ENCODE measurements at regions not wholly inside any gene's neighbourhood (a gene's known extent, or its start where the extent isn't known, plus 50 kb on each side); places are given as distances from the start of the nearest gene placed in this dataset.

GRCh38 chr10:129114588-129114987 is 352.5 kb upstream of the MGMT start:
- intact Hi-C loops (cut with DNase I): no loop called here
- DNase-seq (no peak), ATAC-seq (no peak)
- H3K4me1 ChIP-seq: no peaks in the 10 kb centered on the region
- no peak overlapping the region for H3K4me3 ChIP-seq
- no peak overlapping the region for H3K27ac ChIP-seq
- no peaks in the 10 kb centered on the region for H3K9me3 ChIP-seq
- WGBS, 4 donors: 66 to 77% (median 72%) methylated on average over 10 of the region's 10 CpGs
- H3K27me3 ChIP-seq: no peaks in the 10 kb centered on the region
- no peak for TF ChIP-seq CTCF (IDR thresholded peaks at IDR 0.05)
- TF ChIP-seq POLR2A (IDR thresholded peaks at IDR 0.05): no peak
- no peaks in the 10 kb centered on the region for H3K36me3 ChIP-seq

GRCh38 chr10:129116371-129116770 is 350.7 kb upstream of the MGMT start:
- H3K9me3 ChIP-seq: no peaks in the 10 kb centered on the region
- intact Hi-C loops (cut with DNase I): no loop called here
- no peaks in the 10 kb centered on the region for H3K4me1 ChIP-seq
- no peaks in the 10 kb centered on the region for H3K27me3 ChIP-seq
- TF ChIP-seq CTCF (IDR thresholded peaks at IDR 0.05) (no peak), POLR2A (IDR thresholded peaks at IDR 0.05) (no peak)
- H3K36me3 ChIP-seq: no peaks in the 10 kb centered on the region
- H3K27ac ChIP-seq: no peak overlapping the region
- H3K4me3 ChIP-seq: no peak overlapping the region
- WGBS, 4 donors: 88 to 96% (median 90%) methylated on average over 8 of the region's 8 CpGs
- ATAC-seq (no peak), DNase-seq (no peak)

GRCh38 chr10:129120441-129120840 is 346.6 kb upstream of the MGMT start:
- intact Hi-C loops (cut with DNase I): no loop called here
- 44 to 51% (median 48%) methylated on average over 2 of the region's 2 CpGs for WGBS, 4 donors
- Histone ChIP-seq H3K4me3 (no peak overlapping the region), H3K9me3 (peaks cover 0 to 1% (median 0%) of the 10 kb centered on the region in 12 donors), H3K4me1 (no peaks in the 10 kb centered on the region), H3K27me3 (no peaks in the 10 kb centered on the region), H3K36me3 (no peaks in the 10 kb centered on the region), H3K27ac (no peak overlapping the region)
- no peak for TF ChIP-seq POLR2A (IDR thresholded peaks at IDR 0.05)
- no peak for TF ChIP-seq CTCF (IDR thresholded peaks at IDR 0.05)
- ATAC-seq (no peak), DNase-seq (no peak)

DNA sequence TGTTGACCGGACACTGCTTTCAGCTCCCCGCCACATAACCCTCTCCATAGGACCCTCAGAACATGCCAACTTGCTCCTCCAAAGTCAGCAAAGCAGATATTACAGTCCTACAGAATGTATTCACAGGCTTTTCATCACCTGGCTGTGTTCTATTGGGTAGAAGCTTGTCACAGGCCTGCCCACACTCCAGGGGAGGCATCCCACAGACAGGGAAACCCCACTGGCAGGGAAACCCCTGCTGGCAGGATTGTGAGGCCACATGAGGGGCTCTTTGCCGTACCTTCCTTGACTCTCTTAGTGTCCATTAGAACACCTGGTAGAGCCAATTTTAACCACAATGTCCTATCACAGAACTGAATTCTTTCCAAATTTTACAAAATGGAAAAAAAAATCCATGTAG is 344.2 kb upstream of the MGMT start:
- intact Hi-C loops (cut with DNase I): no loop called here
- H3K27me3 ChIP-seq: no peaks in the 10 kb centered on the region
- no peak overlapping the region for H3K4me3 ChIP-seq
- H3K36me3 ChIP-seq: no peaks in the 10 kb centered on the region
- ATAC-seq (no peak), DNase-seq (no peak)
- peaks cover 0 to 7% (median 0%) of the 10 kb centered on the region in 12 donors for H3K9me3 ChIP-seq
- H3K27ac ChIP-seq: no peak overlapping the region
- H3K4me1 ChIP-seq: no peaks in the 10 kb centered on the region
- TF ChIP-seq POLR2A (IDR thresholded peaks at IDR 0.05): no peak
- TF ChIP-seq CTCF (IDR thresholded peaks at IDR 0.05): no peak
- WGBS, 4 donors: 90 to 95% (median 92%) methylated on average over 3 of the region's 3 CpGs
